H9 (cell line): ENCODE measurements at regions not wholly inside any gene's neighbourhood (a gene's known extent, or its start where the extent isn't known, plus 50 kb on each side); places are given as distances from the start of the nearest gene placed in this dataset.

ENCODE experiments used
- DNase-seq: peaks from one replicate; pipeline ENCODE4 v3.0.0-alpha.2; 2017
- H2AFZ ChIP-seq: one replicate; pipeline ENCODE4 v1.6.1; 2013; ENCODE audit warnings: mild to moderate bottlenecking, low read length, control low read depth, moderate library complexity
- H2AK5ac ChIP-seq: 2 replicates; pipeline ENCODE4 v1.6.1; 2013; ENCODE audit warnings: low read length, control low read depth, mixed read lengths; ENCODE audit not compliant: insufficient read length
- H2BK120ac ChIP-seq: one replicate; pipeline ENCODE4 v1.6.1; 2013; ENCODE audit warnings: low read depth, mild to moderate bottlenecking, low read length, control low read depth, inconsistent platforms; ENCODE audit not compliant: poor library complexity, severe bottlenecking
- H2BK12ac ChIP-seq: 2 replicates; pipeline ENCODE4 v1.6.1; 2013; ENCODE audit warnings: low read length, control low read depth, mixed read lengths, low read depth; ENCODE audit not compliant: insufficient read length
- H2BK15ac ChIP-seq: 2 replicates; pipeline ENCODE4 v1.6.1; 2013; ENCODE audit warnings: low read depth, low read length, control low read depth
- H2BK20ac ChIP-seq: one replicate; pipeline ENCODE4 v1.6.1; 2013; ENCODE audit warnings: low read depth, mild to moderate bottlenecking, low read length, control low read depth, inconsistent platforms; ENCODE audit not compliant: poor library complexity, severe bottlenecking
- H2BK5ac ChIP-seq: 2 replicates; pipeline ENCODE4 v1.6.1; 2013; ENCODE audit warnings: low read length, control low read depth, mixed read lengths; ENCODE audit not compliant: insufficient read length
- H3K14ac ChIP-seq: 2 replicates; pipeline ENCODE4 v1.6.1; 2013; ENCODE audit warnings: low read length, control low read depth; ENCODE audit not compliant: insufficient read depth
- H3K18ac ChIP-seq: 2 replicates; pipeline ENCODE4 v1.6.1; 2013; ENCODE audit warnings: low read depth, mild to moderate bottlenecking, mixed read lengths, low read length, control low read depth; ENCODE audit not compliant: insufficient read length
- H3K23ac ChIP-seq: 2 replicates; pipeline ENCODE4 v1.6.1; 2013; ENCODE audit warnings: low read length, control low read depth, mixed read lengths, low read depth; ENCODE audit not compliant: insufficient read length
- H3K23me2 ChIP-seq: 2 replicates; pipeline ENCODE4 v1.6.1; 2013; ENCODE audit warnings: low read depth, mild to moderate bottlenecking, mixed read lengths, low read length, control low read depth; ENCODE audit not compliant: insufficient read length, poor library complexity, severe bottlenecking
- H3K27ac ChIP-seq: 2 replicates; pipeline ENCODE4 v1.5.1; 2013; ENCODE audit warnings: low read length, control low read depth, mixed read lengths, low read depth; ENCODE audit not compliant: insufficient read length
- H3K27me3 ChIP-seq: 2 replicates; pipeline ENCODE4 v1.6.1; 2013; ENCODE audit warnings: low read length, control low read depth, inconsistent platforms; ENCODE audit not compliant: insufficient read depth
- H3K4ac ChIP-seq: 2 replicates; pipeline ENCODE4 v1.6.1; 2013; ENCODE audit warnings: low read depth, mild to moderate bottlenecking, control low read depth, inconsistent platforms, low read length, moderate library complexity
- H3K4me1 ChIP-seq: 2 replicates; pipeline ENCODE4 v1.6.1; 2013; ENCODE audit warnings: low read length, control low read depth, inconsistent platforms; ENCODE audit not compliant: insufficient read depth
- H3K4me2 ChIP-seq: 2 replicates; pipeline ENCODE4 v1.6.1; 2013; ENCODE audit warnings: low read length, control low read depth, mixed read lengths; ENCODE audit not compliant: insufficient read length, insufficient read depth
- H3K56ac ChIP-seq: 2 replicates; pipeline ENCODE4 v1.6.1; 2013; ENCODE audit warnings: low read depth, mild to moderate bottlenecking, mixed read lengths, low read length, control low read depth; ENCODE audit not compliant: insufficient read length
- H3K79me1 ChIP-seq: 2 replicates; pipeline ENCODE4 v1.6.1; 2013; ENCODE audit warnings: low read depth, mild to moderate bottlenecking, moderate library complexity, low read length, control low read depth, inconsistent platforms; ENCODE audit not compliant: insufficient read depth, poor library complexity, severe bottlenecking
- H3K79me2 ChIP-seq: 2 replicates; pipeline ENCODE4 v1.6.1; 2013; ENCODE audit warnings: low read length, control low read depth, inconsistent platforms; ENCODE audit not compliant: insufficient read depth
- H3K9ac ChIP-seq: 2 replicates; pipeline ENCODE4 v1.6.1; 2013; ENCODE audit warnings: low read length, control low read depth, mixed read lengths; ENCODE audit not compliant: insufficient read length; ENCODE audit errors: extremely low read depth
- H3K9me3 ChIP-seq: one replicate; pipeline ENCODE4 v1.6.1; 2013; ENCODE audit warnings: low read depth, low read length, inconsistent platforms; ENCODE audit not compliant: control insufficient read depth
- H3T11ph ChIP-seq: one replicate; pipeline ENCODE4 v1.6.1; 2013; ENCODE audit warnings: mild to moderate bottlenecking, low read length, control low read depth, inconsistent platforms
- H4K20me1 ChIP-seq: one replicate; pipeline ENCODE4 v1.6.1; 2013; ENCODE audit not compliant: control insufficient read depth, insufficient read length, insufficient read depth
- H4K5ac ChIP-seq: 2 replicates; pipeline ENCODE4 v1.6.1; 2013; ENCODE audit warnings: low read depth, mild to moderate bottlenecking, mixed read lengths, low read length, control low read depth; ENCODE audit not compliant: insufficient read length
- H4K8ac ChIP-seq: replicated peaks from 2 replicates; pipeline ENCODE4 v1.6.1; 2013; ENCODE audit warnings: low read length, control low read depth, mixed read lengths, low read depth; ENCODE audit not compliant: insufficient read length
- H4K91ac ChIP-seq: 2 replicates; pipeline ENCODE4 v1.6.1; 2013; ENCODE audit warnings: low read depth, mild to moderate bottlenecking, moderate library complexity, mixed read lengths, low read length, control low read depth; ENCODE audit not compliant: insufficient read length
- H3K27ac Mint-ChIP-seq, 3 experiments: 2 replicates in 2 of 3; 3 replicates in 1 of 3; pipeline ENCODE4 v1.8.0; 2020 to 2021; ENCODE audit warnings: mixed read lengths in 3 of 3, mild to moderate bottlenecking in 1 of 3, moderate library complexity in 1 of 3
- H3K27me3 Mint-ChIP-seq: 2 replicates; pipeline ENCODE4 v1.8.0; 2021; ENCODE audit warnings: low read depth, mild to moderate bottlenecking, moderate library complexity, mixed read lengths
- H3K36me3 Mint-ChIP-seq, 3 experiments: 2 replicates in 2 of 3; 3 replicates in 1 of 3; pipeline ENCODE4 v1.8.0; 2020 to 2021; ENCODE audit warnings: low read depth in 3 of 3, mixed read lengths in 3 of 3; ENCODE audit not compliant: insufficient read depth in 1 of 3
- H3K4me1 Mint-ChIP-seq, 2 experiments: 2 replicates each; pipeline ENCODE4 v1.8.0; 2020; ENCODE audit warnings: mixed read lengths in 2 of 2
- H3K4me3 Mint-ChIP-seq, 2 experiments: 2 replicates in 1 of 2; 3 replicates in 1 of 2; pipeline ENCODE4 v1.8.0; 2020 to 2021; ENCODE audit warnings: mild to moderate bottlenecking in 2 of 2, mixed read lengths in 2 of 2, moderate library complexity in 1 of 2
- H3K9me3 Mint-ChIP-seq, 2 experiments: 2 replicates in 1 of 2; 3 replicates in 1 of 2; pipeline ENCODE4 v1.8.0; 2020; ENCODE audit warnings: mild to moderate bottlenecking in 2 of 2, mixed read lengths in 2 of 2, moderate library complexity in 1 of 2
- CTCF ChIP-seq: fragments of 200-600 bp; sonication (generic); conservative IDR thresholded peaks from 3 replicates; pipeline ENCODE4 v1.8.0; 2021; ENCODE audit warnings: antibody characterized with exemption, mild to moderate bottlenecking
- WGBS: extraction: QIAGEN DNeasy Blood & Tissue Kit; methylation state at CpG from one replicate; pipeline ENCODE4 v1.1.7; 2013; ENCODE audit warnings: missing lambda C conversion rate, low lambda C conversion rate, mixed read lengths; ENCODE audit not compliant: insufficient read length; ENCODE audit errors: extremely low coverage; 5-methylcytosine and 5-hydroxymethylcytosine counted together

- no peaks in the 10 kb centered on the region for H4K20me1 ChIP-seq
- H2BK15ac ChIP-seq = no peak overlapping the region
- no peak overlapping the region for H2BK120ac ChIP-seq
- H3K14ac ChIP-seq = no peak overlapping the region; the same call in 1 of the 2 replicates
- peak; percentile 25 for DNase-seq
- H2BK20ac ChIP-seq = no peak overlapping the region
- Mint-ChIP-seq H3K4me1 (peaks cover 37 to 40% of the 10 kb centered on the region in 2 experiments), H3K27me3 (no peaks in the 10 kb centered on the region; the same call in none of the 2 replicates), H3K27ac (no peak overlapping the region), H3K4me3 (no peak overlapping the region), H3K9me3 (no peaks in the 10 kb centered on the region; a peak in 1 of 5 replicates), H3K36me3 (no peaks in the 10 kb centered on the region; a peak in 1 of 7 replicates)
- H3K23ac ChIP-seq = no peak overlapping the region
- no peak overlapping the region for H4K5ac ChIP-seq
- no peak overlapping the region for H2BK12ac ChIP-seq
- H3K9me3 ChIP-seq = no peaks in the 10 kb centered on the region
- no peak overlapping the region for H3K27ac ChIP-seq
- WGBS = no CpG with 5 or more reads among the region's 7 CpGs
- no peak overlapping the region for H3K4ac ChIP-seq
- no peak overlapping the region for H3K9ac ChIP-seq
- no peaks in the 10 kb centered on the region for H3K79me1 ChIP-seq
- no peak overlapping the region for H2BK5ac ChIP-seq
- H3K23me2 ChIP-seq = no peaks in the 10 kb centered on the region
- no peak overlapping the region for H3T11ph ChIP-seq
- no peak overlapping the region for H4K8ac ChIP-seq
- TF ChIP-seq CTCF = no peak
- H3K18ac ChIP-seq = no peak overlapping the region
- H3K79me2 ChIP-seq = no peaks in the 10 kb centered on the region
- no peaks in the 10 kb centered on the region for H3K27me3 ChIP-seq
- H3K4me2 ChIP-seq = no peak overlapping the region
- H3K4me1 ChIP-seq = no peaks in the 10 kb centered on the region; the same call in 1 of the 2 replicates
- H2AK5ac ChIP-seq = no peak overlapping the region
- H3K56ac ChIP-seq = no peak overlapping the region
- no peak overlapping the region for H2AFZ ChIP-seq
- H4K91ac ChIP-seq = no peak overlapping the region
Observed at GRCh38 chr1:228979325-228979699, 244.0 kb downstream of the RHOU start.
